Esophagus mucosa (tissue), 1 donor: ENCODE measurements at regions not wholly inside any gene's neighbourhood (a gene's known extent, or its start where the extent isn't known, plus 50 kb on each side); places are given as distances from the start of the nearest gene placed in this dataset.

Experiments
- ATAC-seq: fragments of 200-7000 bp; cut with Tn5 transposase; one replicate; pipeline ENCODE4 v1.9.1; 2020
- donor health status: DM: yes; HTN: yes; CAD: no.

- ATAC-seq: no peak
Measured at GRCh38 chr15:77819048-77819850, 186.5 kb upstream of the LINGO1 start.

DNA sequence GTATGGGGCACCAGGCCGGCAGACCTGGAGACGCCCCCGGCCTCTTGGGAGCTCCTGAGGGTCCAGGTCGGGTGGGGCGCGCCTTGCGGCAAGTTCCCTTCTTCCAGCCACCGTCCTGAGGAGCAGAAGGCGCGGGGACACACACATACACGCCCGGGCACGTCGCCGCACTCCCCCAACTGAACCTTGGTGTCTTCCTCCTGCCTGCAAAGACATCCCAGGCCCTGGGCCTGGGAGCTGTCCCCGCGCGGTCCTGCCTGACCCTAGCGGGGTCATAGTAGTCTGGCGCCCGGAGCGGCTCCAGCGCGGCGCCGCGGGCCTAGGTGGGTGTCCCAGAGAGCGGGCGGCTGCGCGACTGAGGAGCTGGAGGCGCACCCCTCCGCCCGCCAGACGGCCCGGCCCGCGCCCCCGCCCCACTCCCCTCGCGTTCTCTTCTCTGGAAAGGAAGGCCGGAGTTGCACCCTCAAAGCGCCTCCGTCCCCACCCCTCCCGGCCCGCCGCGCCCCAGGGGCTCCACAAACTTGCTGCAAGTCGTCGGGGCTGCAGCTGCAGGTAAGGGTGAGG lies 185.9 kb upstream of the LINGO1 start:
- ATAC-seq: no peak

DNA sequence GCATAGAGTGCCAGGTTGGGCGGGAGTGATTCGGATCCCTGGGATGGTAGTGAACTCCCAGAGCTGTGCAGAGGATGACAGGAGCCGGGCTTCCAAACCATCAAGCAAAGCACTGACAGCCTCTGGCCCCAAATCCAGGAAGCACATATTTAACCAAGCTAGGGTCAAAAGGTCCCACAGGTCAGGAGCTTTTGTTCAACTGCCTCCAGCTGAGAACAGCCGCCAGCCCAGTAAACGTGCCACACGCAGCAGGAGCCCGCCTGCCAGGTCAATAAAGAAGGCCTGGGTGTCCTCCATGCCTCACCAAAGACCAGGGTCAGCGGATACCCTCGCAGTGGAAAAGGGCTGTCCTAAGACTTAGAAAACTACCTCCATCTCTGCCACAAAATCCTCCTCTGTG lies 184.7 kb upstream of the LINGO1 start:
- no peak for ATAC-seq

- ATAC-seq: no peak
Measured at GRCh38 chr15:77816983-77817382, 184.3 kb upstream of the LINGO1 start.

DNA sequence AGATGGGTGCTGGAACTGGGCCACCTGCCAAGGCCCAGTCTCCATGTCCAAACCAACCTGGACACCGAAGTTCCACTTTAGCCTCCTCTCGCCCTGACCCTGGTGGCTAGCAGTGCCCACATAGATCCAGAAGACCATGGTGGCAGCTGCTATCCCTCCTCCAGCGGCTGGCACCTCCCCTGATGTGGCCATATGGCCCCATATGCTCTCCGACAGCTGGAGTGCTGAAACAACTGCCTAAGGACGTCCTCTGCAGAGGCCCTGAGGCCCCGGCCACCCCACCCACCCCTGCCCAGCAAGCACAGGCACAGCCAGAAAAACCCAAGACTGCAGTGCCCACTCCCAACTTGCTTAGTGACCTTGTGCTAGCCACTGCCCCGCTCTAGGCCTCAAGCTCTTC lies 182.3 kb upstream of the LINGO1 start:
- ATAC-seq: no peak

DNA sequence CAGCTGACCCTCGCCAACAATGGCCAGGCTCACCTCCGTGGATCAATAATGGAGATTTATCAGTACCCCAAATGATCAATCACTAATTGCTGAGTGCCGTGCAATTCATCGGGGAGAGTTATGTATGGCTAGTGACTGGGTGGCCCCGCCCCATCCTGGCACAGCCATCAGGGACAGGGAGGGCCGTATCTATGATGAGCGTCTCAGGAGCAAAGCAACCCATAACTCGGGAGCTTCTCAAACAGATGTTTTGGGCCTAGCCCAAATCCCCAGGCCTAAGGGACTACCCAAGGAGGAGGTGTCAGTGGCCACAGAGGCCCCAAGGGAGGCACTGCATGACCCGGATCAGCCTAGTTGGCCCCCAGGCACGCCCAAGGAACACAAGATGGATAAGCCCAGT lies 180.0 kb upstream of the LINGO1 start:
- no peak for ATAC-seq

DNA sequence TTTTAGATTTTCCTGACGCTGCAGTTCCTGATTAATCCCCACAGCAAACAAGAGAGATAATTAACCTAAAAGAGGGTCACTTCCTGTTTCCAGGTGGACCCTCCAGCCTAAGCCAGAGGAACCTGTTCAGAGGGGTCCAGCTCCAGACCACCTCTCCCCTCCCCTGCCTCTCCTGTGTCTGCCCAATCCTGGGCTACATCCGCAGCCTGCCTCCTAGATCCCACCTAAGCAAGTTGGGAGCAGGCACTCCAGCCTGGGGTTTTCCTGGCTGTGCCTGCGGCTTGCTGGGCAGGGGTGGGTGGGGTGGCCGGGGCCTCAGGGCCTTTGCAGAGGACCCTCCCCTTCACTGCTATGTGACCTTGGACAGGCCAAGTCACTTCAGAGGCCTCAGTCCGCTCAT lies 178.6 kb upstream of the LINGO1 start:
- ATAC-seq: no peak

DNA sequence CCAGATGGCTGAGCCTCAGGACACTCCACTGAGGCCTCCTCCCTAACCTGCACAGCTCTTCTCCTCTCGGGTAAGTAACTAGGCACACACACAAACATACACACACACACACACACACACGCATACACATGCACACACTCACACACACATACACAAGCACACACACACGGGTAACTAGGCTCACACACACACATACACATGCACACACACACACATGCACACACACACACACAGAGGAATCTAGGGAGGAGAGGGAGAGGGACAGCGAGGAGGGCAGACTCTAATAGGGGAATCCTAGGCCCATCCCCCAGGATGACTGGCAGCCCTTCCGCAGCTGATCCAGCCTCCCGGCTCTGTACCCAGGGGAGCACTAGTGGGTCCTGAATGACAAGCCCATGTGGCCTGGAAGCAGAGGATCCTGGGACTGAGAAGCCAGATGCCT lies 177.4 kb upstream of the LINGO1 start:
- ATAC-seq: no peak

DNA sequence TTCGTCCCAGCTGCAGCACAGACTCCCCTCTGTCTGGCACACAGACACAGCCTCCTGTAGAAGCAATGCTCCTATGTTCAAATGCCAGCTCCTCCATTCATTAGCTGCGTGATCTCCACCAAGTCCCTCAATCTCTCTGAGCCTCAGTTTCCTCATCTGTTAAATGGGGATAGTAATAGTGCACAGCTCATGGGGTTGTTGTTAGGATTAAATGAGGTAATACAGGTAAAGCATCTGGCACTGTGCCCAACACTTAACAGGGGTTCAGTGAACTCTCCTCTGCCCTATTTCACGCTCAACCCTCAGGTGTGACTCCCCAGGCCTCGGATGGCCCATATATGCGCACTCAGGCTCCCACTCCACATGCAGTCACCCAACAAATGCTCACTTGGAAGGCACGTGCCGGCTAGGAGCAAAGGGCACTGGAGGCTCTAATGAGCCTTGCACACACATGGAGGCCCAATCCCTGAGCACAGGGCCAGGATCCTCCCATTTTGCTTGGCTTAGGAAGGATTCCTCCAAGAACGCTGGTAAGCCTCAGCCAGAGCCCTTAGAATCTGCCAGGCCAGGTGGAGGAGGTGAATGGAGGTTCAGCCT lies 176.0 kb upstream of the LINGO1 start:
- no peak for ATAC-seq

- ATAC-seq: no peak
Measured at GRCh38 chr15:77808075-77808474, 175.4 kb upstream of the LINGO1 start.

DNA sequence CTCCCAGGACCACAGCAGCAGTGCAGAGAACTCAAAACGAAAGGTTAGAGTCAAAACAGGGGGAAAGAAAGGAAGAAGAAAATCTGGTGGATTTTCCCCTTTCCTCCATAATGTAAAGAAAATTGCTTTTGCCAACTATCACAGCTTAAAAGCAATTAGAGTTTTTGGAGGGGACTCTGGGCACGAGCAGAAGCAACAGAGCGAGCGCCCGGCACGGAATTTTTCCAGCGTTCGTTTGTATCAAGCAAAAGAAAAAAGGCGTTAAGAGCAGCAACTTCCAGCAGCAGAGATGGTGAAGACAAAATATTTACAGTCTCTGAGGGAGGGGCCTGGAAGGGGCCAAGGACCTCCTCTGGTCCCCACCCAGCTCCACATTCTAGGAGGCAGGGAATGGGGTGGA lies 174.9 kb upstream of the LINGO1 start:
- no peak for ATAC-seq

DNA sequence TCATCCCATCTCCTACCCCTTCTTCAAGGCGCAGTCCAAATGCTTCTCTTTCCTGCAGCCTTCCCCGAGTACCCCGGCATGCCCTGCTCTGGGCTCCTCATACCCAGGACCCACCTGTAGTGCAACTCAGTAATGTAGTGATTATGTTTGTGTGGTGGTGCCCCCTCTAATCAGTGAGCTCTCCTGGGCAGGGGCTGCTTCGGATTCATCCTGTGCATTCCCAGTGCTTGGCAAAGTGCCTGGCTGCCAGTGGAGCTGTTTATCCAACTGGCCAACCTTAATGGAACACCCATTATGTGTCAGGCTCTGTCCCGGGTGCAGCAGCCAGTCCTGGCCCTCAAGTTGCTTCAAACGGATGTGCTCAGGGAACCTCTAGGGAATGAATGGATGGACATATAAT lies 174.4 kb upstream of the LINGO1 start:
- no peak for ATAC-seq

DNA sequence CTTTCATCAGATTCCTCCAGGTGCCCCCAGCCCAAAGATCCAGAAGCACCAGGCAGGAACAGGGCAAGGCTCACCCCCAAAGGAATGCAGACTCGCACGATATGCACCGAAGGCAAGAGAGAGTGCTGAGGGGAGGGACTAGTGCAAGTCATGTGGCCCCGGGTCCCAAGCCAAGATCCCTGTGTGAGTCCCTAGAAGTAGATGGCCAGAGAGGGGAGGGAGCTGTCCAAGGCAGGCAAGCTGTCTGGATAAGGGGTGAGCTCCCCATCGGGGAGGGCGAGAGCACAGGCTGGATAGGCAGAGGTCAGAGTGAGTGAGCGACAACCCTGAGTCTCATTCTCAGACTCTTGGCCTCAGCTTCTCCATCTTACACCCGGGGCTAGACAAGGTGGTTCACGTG lies 171.5 kb upstream of the LINGO1 start:
- no peak for ATAC-seq

DNA sequence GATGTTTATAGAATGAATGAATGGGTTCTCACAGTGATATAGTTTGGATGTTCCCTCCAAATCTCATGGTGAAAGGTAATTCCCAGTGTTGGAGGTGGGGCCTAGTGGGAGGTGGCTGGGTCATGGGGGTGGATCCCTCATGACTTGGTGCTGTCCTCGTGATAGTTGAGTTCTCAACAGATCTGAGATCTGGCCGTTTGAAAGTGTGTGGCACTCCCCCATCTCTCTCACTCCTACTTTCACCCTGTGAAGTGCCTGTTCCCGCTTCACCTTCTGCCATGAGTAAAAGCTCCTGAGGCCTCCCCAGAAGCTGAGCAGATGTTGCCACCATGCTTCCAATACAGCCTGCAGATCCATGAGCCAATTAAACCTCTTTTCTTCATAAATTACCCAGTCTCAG lies 170.8 kb upstream of the LINGO1 start:
- no peak for ATAC-seq

DNA sequence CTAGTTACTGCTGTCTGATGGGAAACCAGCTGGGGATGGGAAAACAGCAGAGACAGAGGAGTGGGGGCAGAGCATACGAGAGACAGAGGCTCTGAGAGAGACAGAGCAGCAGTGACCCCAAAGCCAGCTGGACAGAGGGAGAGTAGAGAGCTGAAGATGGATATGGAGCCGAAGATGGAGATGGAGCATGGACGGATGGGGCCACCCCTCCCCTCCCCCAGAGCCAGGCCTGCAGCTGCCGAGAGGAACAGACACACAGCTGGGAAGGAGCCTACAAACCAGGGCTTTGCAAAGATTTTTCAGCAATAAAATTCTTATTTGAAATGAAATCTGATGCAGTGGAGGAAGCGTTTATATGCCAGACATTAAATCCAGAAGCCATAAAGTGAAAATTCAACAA lies 167.6 kb upstream of the LINGO1 start:
- no peak for ATAC-seq

GRCh38 chr15:77798847-77799246 lies 166.1 kb upstream of the LINGO1 start:
- ATAC-seq: no peak

GRCh38 chr15:77798151-77798835 lies 165.6 kb upstream of the LINGO1 start:
- peak; percentile 28 for ATAC-seq

- no peak for ATAC-seq
Measured at GRCh38 chr15:77797270-77797669, 164.6 kb upstream of the LINGO1 start.

DNA sequence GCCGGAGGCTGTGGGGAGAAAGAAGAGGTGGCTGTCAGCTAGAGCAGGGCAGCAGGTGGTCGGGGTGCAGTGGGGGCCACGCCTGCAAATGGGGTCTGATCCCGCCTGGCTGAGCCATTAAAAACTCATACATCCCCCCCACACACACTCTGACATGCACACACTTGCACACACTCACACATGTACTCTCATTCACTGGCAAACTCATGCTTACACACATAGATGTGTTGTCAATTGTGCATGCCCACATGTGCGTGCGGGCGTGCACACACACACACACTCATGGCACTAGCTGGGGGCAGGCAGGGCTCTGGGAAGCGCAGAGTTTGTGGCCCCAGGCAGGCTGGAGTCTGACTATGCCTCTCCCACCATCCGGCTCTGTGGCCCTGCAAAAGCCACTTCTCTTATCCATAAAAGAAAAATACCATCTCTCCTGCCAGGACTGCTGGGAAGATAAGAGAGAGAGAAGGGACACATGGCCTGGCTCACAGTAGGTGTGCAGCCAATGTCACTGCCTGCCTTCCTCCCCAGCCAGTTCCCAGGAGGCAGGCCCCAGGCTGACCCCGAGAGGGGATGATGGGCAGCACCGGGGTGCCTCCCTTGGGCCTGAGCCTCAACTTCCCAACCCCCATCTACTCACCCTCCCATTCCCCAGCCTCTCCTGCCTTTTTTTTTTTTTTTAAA lies 163.5 kb upstream of the LINGO1 start:
- no peak for ATAC-seq

DNA sequence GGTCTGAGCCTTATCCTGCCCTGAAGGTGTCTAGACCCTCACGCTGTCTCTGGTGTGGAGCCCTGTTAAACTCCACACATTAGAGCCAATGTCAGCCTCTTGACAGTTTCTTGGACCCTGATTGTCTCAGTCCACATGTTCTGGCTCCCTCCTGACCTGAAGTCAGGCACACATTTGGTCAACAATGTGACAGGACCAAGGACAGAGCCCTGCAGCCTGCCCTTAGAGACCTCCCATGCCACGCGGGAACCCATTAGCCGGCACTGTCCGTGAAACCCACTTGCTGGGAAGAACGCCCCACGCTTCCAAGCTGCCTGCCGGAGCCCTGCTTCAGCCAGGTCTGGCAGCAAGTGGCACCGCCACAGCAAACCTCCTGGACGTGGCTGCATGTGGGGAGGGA lies 162.7 kb upstream of the LINGO1 start:
- no peak for ATAC-seq

DNA sequence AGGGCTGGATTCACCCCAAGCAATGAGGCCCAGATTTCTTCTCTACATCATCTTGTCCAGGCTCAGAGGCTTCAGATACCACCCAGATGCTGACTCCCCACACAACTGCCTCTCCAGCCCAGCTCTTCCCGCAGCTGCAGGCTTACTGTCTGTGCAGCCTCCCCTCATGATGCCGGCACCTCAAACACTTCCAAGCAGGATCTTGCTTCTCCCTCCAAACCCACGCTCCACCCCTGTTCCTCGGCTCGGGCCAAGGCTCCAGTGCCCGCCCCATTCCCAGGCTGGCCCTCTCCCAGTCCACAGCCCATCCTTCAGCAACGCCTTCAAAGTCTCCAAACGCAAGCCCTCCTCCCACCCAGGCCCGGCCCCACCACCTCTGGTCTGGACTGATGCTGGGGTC lies 159.2 kb upstream of the LINGO1 start:
- ATAC-seq: no peak

DNA sequence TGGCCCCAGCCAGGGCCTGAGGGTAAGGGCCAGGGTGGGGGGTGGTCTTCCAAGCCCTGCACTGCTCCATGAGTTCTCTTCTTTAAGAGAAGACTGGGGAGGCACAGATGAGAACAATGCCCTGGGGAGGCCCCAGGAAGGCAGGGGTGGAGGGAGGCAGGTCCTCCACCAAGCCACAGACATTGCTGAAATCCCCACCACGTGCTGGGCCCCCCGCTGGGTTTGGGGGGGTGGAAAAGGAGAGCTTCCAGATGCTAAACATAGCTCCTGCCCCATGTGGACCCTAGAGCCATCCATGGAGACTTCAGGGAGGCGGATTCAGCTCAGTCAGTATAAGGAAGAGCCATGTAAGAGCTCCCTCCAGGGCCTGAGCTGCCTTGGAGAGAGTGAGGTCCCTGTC lies 157.8 kb upstream of the LINGO1 start:
- no peak for ATAC-seq

- no peak for ATAC-seq
Measured at GRCh38 chr15:77786956-77787355, 154.2 kb upstream of the LINGO1 start.
